Activated CD4-positive, alpha-beta T cell treated with anti-CD3 and anti-CD28 coated beads for 36 hours (primary cell): ENCODE measurements at regions not wholly inside any gene's neighbourhood (a gene's known extent, or its start where the extent isn't known, plus 50 kb on each side); places are given as distances from the start of the nearest gene placed in this dataset.
A peak's percentile ranks its signal among the peaks of the same experiment; 100 is the strongest.
"Not testable (repeated sequence)": the region's sequence is repeated elsewhere in the genome, so short reads cannot be mapped to it uniquely, and the experiment has no call there.

Experiments
- ATAC-seq: fragments of 200-7000 bp; cut with Tn5 transposase; one replicate; pipeline ENCODE4 v1.10.0; 2021; ENCODE audit warnings: mild to moderate bottlenecking, moderate library complexity
- CTCF ChIA-PET: fragments of 350-600 bp; sonication (Branson Sonifier 250); formaldehyde crosslinking; loops from one replicate; lab custom pipeline; 2021; ENCODE audit warnings: antibody characterized with exemption; lab: Charles Lee
- POLR2A ChIA-PET: fragments of 350-600 bp; sonication (Branson Sonifier 250); formaldehyde crosslinking; loops from one replicate; lab custom pipeline; 2021; ENCODE audit warnings: antibody characterized with exemption, inconsistent platforms; lab: Charles Lee
- DNase-seq: peaks from one replicate; pipeline ENCODE4 v3.0.0-alpha.2; 2020
- H3K27ac Mint-ChIP-seq: one replicate; pipeline ENCODE4 v1.8.0; 2021; ENCODE audit warnings: mixed read lengths
- H3K27me3 Mint-ChIP-seq: one replicate; pipeline ENCODE4 v1.8.0; 2021; ENCODE audit warnings: mixed read lengths
- H3K36me3 Mint-ChIP-seq: one replicate; pipeline ENCODE4 v1.8.0; 2021; ENCODE audit warnings: low read depth, mixed read lengths
- H3K4me1 Mint-ChIP-seq: one replicate; pipeline ENCODE4 v1.8.0; 2021; ENCODE audit warnings: mixed read lengths
- H3K4me3 Mint-ChIP-seq: one replicate; pipeline ENCODE4 v1.8.0; 2021; ENCODE audit warnings: mild to moderate bottlenecking, moderate library complexity, mixed read lengths
- H3K9me3 Mint-ChIP-seq: one replicate; pipeline ENCODE4 v1.8.0; 2021; ENCODE audit warnings: low read depth, mixed read lengths
- intact Hi-C, 2 experiments: fragments of 100-400 bp; cut with DNase I in 1 of 2; cut with micrococcal nuclease in 1 of 2; formaldehyde crosslinking; loops; one replicate each; pipeline versions ENCODE4 v1.14.2 to v1.15.1; 2022 to 2024; cut with DNase I, micrococcal nuclease

DNA sequence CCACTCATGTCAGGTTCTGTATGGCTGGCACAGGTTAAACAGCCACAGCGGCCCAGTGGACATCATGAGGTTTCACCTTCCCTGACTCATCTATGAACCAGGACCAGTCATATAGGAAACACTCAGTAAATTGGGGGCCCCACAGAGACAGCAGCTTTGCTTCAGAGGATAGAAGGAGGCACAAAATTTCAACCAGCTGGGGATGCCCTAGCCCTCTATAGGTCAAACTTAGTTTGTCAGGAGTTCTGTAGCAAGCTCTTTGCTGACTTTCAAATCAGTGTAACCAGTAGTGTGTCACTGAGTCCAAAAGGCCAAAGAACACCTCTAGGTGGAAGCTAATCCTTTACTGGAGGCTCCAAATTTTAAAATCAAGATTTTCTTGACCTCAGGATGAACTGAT, 4157.8 kb upstream of the TPTE start:
- intact Hi-C loops, H3K27me3 Mint-ChIP-seq, H3K4me3 Mint-ChIP-seq, H3K9me3 Mint-ChIP-seq, H3K4me1 Mint-ChIP-seq, H3K36me3 Mint-ChIP-seq, DNase-seq, POLR2A ChIA-PET, H3K27ac Mint-ChIP-seq, ATAC-seq: not testable (repeated sequence)
- CTCF ChIA-PET: interaction anchor here (5.7 kb wide), 1 partner anchor 10 kb away, joined by 63 read pairs; no protein-coding TSS in a partner anchor

DNA sequence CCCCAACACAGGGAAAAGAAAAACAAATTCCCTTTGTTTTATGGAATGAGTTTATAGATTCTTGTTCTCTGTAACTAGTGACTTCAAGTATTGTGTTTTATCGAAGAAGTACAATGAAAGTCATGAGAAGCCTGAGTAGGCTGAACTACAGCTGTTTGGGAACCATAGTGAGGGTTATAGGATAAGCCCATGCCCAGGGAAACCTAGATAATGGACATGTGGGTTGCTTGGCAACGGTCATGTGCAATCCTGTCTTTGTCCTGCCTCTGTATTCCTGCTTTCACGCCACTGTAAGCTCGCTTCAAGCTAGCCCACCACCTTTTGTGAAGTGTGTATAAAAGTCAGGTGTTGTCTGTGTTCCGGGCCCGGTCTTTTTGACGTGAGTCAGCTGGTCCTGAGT, 4152.6 kb upstream of the TPTE start:
- H3K9me3 Mint-ChIP-seq, intact Hi-C loops, H3K4me3 Mint-ChIP-seq, CTCF ChIA-PET, DNase-seq, POLR2A ChIA-PET, H3K27ac Mint-ChIP-seq, ATAC-seq, H3K27me3 Mint-ChIP-seq, H3K4me1 Mint-ChIP-seq, H3K36me3 Mint-ChIP-seq: not testable (repeated sequence)

DNA sequence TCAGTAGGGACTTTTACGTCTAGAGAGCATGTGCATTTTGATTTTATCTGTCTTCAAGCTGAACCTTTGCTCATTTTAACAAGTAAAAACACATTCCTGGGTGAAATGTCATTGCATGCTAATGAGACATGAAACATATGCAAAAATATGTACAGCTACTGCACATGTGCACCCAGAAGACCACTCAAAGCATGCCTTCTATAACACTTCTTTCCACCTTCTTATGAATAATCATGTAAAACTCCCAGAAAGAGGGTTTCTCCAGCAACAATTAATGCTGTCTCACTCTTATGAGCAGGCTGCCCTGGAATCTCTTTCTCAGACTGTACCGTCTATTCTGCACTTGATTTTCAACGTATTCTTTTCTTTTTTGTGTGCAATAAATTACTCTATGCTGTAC, 4148.1 kb upstream of the TPTE start:
- CTCF ChIA-PET: interaction anchor here (1.6 to 5.5 kb wide), 2 partner anchors 9 to 13 kb away, joined by 12 to 63 read pairs; no protein-coding TSS in a partner anchor
- POLR2A ChIA-PET, H3K27ac Mint-ChIP-seq, H3K9me3 Mint-ChIP-seq, H3K4me3 Mint-ChIP-seq, H3K27me3 Mint-ChIP-seq, H3K36me3 Mint-ChIP-seq, H3K4me1 Mint-ChIP-seq, intact Hi-C loops, ATAC-seq: not testable (repeated sequence)
- peak; percentile 13 for DNase-seq

GRCh38 chr21:6374232-6374631, 4147.2 kb upstream of the TPTE start:
- POLR2A ChIA-PET, ATAC-seq, H3K4me1 Mint-ChIP-seq, H3K27ac Mint-ChIP-seq, H3K27me3 Mint-ChIP-seq, H3K9me3 Mint-ChIP-seq, intact Hi-C loops, H3K4me3 Mint-ChIP-seq, H3K36me3 Mint-ChIP-seq: not testable (repeated sequence)
- DNase-seq: peak; percentile 10
- CTCF ChIA-PET: interaction anchor here (1.6 to 5.5 kb wide), 2 partner anchors 10 to 14 kb away, joined by 12 to 63 read pairs; no protein-coding TSS in a partner anchor

DNA sequence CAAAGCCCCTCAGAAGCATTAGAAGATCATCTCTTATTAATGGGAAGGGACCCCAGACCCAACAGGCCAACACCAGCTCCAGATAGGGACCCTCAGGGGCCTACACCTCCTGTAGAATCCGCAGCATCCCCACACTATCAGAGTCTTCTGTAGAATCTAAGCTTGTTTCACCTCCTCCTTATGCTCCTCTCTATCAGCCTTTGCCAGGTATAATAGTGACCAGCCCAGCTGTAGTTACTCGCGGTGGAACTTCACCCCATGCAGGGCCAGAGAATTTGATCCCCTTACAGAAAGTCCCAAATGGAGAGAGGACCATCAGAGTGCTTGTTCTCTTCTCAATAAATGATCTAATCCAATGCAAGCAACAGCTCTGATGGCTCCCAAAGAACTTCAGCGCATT, 4146.5 kb upstream of the TPTE start:
- POLR2A ChIA-PET, H3K4me3 Mint-ChIP-seq, H3K36me3 Mint-ChIP-seq, ATAC-seq, intact Hi-C loops, H3K9me3 Mint-ChIP-seq, H3K27me3 Mint-ChIP-seq, DNase-seq, H3K4me1 Mint-ChIP-seq, H3K27ac Mint-ChIP-seq: not testable (repeated sequence)
- CTCF ChIA-PET: interaction anchor here (5.5 kb wide), 1 partner anchor 11 kb away, joined by 63 read pairs; no protein-coding TSS in a partner anchor

GRCh38 chr21:6375776-6376175, 4145.6 kb upstream of the TPTE start:
- H3K4me1 Mint-ChIP-seq, ATAC-seq, H3K27me3 Mint-ChIP-seq, DNase-seq, intact Hi-C loops, H3K9me3 Mint-ChIP-seq, H3K27ac Mint-ChIP-seq, POLR2A ChIA-PET, H3K36me3 Mint-ChIP-seq, H3K4me3 Mint-ChIP-seq: not testable (repeated sequence)
- CTCF ChIA-PET: interaction anchor here (5.5 kb wide), 1 partner anchor 12 kb away, joined by 63 read pairs; no protein-coding TSS in a partner anchor

GRCh38 chr21:6376321-6377070, 4144.9 kb upstream of the TPTE start:
- POLR2A ChIA-PET, H3K27ac Mint-ChIP-seq, H3K4me3 Mint-ChIP-seq, H3K27me3 Mint-ChIP-seq, intact Hi-C loops, H3K9me3 Mint-ChIP-seq, DNase-seq, H3K36me3 Mint-ChIP-seq, ATAC-seq, H3K4me1 Mint-ChIP-seq: not testable (repeated sequence)
- CTCF ChIA-PET: interaction anchor here (5.5 kb wide), 1 partner anchor 12 kb away, joined by 63 read pairs; no protein-coding TSS in a partner anchor
